ENCODE measurements at regions not wholly inside any gene's neighbourhood (a gene's known extent, or its start where the extent isn't known, plus 50 kb on each side); places are given as distances from the start of the nearest gene placed in this dataset.

DNA sequence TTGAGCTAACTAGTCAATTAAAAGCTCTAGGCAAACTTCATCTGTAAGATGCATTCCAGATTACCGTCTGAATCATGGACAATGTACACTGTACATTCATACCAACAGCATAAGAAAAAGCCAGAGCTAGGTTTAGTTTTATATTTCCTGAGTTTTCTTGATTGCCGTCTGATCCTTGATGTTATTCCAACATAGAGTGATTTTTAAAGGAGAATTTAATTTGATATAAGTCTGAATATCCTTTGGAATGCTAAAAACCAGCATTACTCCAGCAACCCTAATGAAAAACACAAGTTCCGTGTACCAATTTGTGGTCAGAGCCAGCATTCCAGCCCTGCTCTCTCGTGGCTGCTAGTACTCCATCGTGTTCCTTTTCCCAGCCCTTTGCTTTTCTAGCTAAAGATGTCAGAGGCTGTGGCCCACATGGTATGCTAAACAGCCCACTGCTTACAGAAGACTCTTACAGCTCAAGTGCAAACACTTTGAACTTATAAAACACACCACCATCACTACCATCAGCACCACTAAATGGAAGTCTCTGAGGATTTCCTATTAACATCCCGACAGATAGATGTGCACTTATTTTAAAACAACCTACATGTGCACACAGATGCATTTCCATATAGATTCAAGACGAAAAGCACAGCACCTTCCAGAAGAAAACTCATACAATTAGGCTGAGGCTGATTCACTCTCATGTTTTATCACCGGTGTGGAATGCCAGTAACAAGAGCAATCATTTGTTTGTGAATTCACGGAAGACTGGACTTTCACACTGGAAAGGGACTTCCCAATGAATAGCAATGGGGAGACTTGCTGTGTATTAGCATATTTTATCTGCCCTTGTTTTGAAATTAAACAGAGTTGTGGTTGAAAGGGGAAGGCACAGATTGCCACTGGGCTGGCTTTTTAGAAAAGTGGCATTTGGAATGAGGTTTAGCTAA is 246.9 kb upstream of the GAS1 start:
- TF ChIP-seq, protein P1, sequence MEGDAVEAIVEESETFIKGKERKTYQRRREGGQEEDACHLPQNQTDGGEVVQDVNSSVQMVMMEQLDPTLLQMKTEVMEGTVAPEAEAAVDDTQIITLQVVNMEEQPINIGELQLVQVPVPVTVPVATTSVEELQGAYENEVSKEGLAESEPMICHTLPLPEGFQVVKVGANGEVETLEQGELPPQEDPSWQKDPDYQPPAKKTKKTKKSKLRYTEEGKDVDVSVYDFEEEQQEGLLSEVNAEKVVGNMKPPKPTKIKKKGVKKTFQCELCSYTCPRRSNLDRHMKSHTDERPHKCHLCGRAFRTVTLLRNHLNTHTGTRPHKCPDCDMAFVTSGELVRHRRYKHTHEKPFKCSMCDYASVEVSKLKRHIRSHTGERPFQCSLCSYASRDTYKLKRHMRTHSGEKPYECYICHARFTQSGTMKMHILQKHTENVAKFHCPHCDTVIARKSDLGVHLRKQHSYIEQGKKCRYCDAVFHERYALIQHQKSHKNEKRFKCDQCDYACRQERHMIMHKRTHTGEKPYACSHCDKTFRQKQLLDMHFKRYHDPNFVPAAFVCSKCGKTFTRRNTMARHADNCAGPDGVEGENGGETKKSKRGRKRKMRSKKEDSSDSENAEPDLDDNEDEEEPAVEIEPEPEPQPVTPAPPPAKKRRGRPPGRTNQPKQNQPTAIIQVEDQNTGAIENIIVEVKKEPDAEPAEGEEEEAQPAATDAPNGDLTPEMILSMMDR (IDR thresholded peaks at IDR 0.05; ENCODE audit: insufficient read depth, low read length), result no peak
- TF ChIP-seq, protein P2, sequence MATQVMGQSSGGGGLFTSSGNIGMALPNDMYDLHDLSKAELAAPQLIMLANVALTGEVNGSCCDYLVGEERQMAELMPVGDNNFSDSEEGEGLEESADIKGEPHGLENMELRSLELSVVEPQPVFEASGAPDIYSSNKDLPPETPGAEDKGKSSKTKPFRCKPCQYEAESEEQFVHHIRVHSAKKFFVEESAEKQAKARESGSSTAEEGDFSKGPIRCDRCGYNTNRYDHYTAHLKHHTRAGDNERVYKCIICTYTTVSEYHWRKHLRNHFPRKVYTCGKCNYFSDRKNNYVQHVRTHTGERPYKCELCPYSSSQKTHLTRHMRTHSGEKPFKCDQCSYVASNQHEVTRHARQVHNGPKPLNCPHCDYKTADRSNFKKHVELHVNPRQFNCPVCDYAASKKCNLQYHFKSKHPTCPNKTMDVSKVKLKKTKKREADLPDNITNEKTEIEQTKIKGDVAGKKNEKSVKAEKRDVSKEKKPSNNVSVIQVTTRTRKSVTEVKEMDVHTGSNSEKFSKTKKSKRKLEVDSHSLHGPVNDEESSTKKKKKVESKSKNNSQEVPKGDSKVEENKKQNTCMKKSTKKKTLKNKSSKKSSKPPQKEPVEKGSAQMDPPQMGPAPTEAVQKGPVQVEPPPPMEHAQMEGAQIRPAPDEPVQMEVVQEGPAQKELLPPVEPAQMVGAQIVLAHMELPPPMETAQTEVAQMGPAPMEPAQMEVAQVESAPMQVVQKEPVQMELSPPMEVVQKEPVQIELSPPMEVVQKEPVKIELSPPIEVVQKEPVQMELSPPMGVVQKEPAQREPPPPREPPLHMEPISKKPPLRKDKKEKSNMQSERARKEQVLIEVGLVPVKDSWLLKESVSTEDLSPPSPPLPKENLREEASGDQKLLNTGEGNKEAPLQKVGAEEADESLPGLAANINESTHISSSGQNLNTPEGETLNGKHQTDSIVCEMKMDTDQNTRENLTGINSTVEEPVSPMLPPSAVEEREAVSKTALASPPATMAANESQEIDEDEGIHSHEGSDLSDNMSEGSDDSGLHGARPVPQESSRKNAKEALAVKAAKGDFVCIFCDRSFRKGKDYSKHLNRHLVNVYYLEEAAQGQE (IDR thresholded peaks at IDR 0.05; ENCODE audit: insufficient replicate concordance, low read depth), result no peak
- TF ChIP-seq GABPA (IDR thresholded peaks at IDR 0.05; ENCODE audit: low read depth) (no peak), SPI1 (IDR thresholded peaks at IDR 0.05; ENCODE audit: borderline replicate concordance, low read depth) (no peak), POLR2AphosphoS5 (IDR thresholded peaks at IDR 0.05; ENCODE audit: low read depth) (no peak)
- no peak for DNase-seq (ENCODE audit: low read depth in 1 of 2, low spot score in 1 of 2)
- no peak overlapping the region for H3K27ac ChIP-seq (replicated peaks)
- H3K4me3 ChIP-seq (replicated peaks; ENCODE audit: insufficient read depth, low read length), result no peak overlapping the region
- H3K27me3 ChIP-seq (ENCODE audit: insufficient read depth, poor library complexity, severe bottlenecking), result peaks cover 11% of the 10 kb centered on the region

DNA sequence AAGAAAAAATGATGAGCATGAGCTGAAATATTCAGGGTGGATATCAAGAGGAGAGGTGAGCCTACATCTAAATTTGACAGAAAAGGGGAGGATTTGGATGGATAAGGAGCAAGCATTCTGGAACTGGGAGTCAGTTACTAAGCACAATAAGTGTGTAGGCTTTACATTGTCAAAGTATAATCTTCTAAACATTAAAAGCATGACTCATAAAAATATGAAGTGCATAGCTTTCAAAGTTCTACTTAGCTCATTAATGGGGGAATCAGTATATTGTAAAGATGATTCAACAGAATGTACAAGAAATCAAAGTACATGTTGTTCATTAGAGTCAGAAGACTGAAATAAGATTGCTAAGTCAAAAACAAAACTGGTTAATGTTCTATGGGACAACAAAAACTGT is 248.0 kb upstream of the GAS1 start:
- no peak overlapping the region for H3K4me3 ChIP-seq (replicated peaks; ENCODE audit: insufficient read depth, low read length)
- no peak overlapping the region for H3K27ac ChIP-seq (replicated peaks)
- no peak for DNase-seq (ENCODE audit: low read depth in 1 of 2, low spot score in 1 of 2)
- peaks cover 11% of the 10 kb centered on the region for H3K27me3 ChIP-seq (ENCODE audit: insufficient read depth, poor library complexity, severe bottlenecking)
- TF ChIP-seq POLR2AphosphoS5 (IDR thresholded peaks at IDR 0.05; ENCODE audit: low read depth) (no peak), GABPA (IDR thresholded peaks at IDR 0.05; ENCODE audit: low read depth) (no peak)
- TF ChIP-seq, protein P2 (IDR thresholded peaks at IDR 0.05; ENCODE audit: insufficient replicate concordance, low read depth), result no peak
- TF ChIP-seq, protein P1 (IDR thresholded peaks at IDR 0.05; ENCODE audit: insufficient read depth, low read length), result no peak

DNA sequence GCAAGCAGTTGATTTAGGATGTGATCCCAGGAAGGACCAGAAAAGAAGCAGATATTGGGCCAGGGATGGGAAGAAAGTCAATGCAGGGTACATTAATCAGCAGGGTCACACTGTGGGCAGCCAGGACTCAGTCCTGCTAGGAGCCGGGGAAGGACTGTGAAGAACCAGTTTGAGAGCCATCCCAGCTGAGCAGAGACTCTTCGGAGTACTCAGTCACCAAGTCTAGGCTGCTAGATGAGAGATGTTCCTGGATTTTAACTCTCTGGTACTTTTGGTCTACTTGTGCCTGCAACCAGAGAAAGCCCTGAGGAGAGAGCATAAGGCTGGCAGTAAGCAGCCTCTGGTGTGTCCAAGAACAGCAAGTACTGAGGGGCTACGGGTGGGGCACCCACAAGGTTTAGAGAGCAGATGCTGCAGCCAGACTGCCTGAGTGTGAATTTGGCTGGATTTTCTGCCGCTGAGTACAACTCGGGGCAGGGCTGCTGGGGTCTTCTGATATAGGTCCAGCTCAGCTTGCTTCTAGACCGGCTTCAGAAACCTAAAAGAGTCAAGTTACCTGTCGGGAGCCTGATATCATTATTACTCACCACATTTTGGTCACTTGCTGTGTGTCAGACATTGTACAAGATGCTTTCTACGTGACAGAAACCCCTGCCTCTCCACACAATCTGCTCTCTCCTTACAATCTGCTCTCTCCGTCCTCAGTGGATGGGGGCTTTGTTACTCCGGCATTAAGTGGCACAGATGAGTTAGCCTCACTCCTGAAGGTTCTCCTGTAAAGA is 250.2 kb upstream of the GAS1 start:
- DNase-seq (ENCODE audit: low read depth in 1 of 2, low spot score in 1 of 2), result no peak
- Histone ChIP-seq H3K27ac (replicated peaks) (no peak overlapping the region), H3K27me3 (ENCODE audit: insufficient read depth, poor library complexity, severe bottlenecking) (peaks cover 11% of the 10 kb centered on the region), H3K4me3 (replicated peaks; ENCODE audit: insufficient read depth, low read length) (no peak overlapping the region)
- no peak for TF ChIP-seq SPI1 (IDR thresholded peaks at IDR 0.05; ENCODE audit: borderline replicate concordance, low read depth)
- TF ChIP-seq GABPA (IDR thresholded peaks at IDR 0.05; ENCODE audit: low read depth), result no peak
- TF ChIP-seq, protein P2 (IDR thresholded peaks at IDR 0.05; ENCODE audit: insufficient replicate concordance, low read depth), result no peak
- no peak for TF ChIP-seq POLR2AphosphoS5 (IDR thresholded peaks at IDR 0.05; ENCODE audit: low read depth)
- TF ChIP-seq, protein P1 (IDR thresholded peaks at IDR 0.05; ENCODE audit: insufficient read depth, low read length), result no peak
